ENCODE measurements at regions not wholly inside any gene's neighbourhood (a gene's known extent, or its start where the extent isn't known, plus 50 kb on each side); places are given as distances from the start of the nearest gene placed in this dataset.

- no peak for TF ChIP-seq CTCF (IDR thresholded peaks at IDR 0.05; ENCODE audit: unreplicated experiment)
- no peaks in the 10 kb centered on the region for H3K9me3 Mint-ChIP-seq
Measured at GRCh38 chr20:17014756-17015366, 212.0 kb upstream of the PCSK2 start.

GRCh38 chr20:17017232-17017631, 209.6 kb upstream of the PCSK2 start:
- peaks cover 8% of the 10 kb centered on the region for H3K4me1 Mint-ChIP-seq
- H3K27me3 Mint-ChIP-seq (ENCODE audit: low read depth), result peaks cover 6% of the 10 kb centered on the region

More at GRCh38 chr20:17014756-17015366, 212.0 kb upstream of the PCSK2 start:
- H3K27ac Mint-ChIP-seq, result no peak overlapping the region
- H3K4me1 Mint-ChIP-seq, result peaks cover 11% of the 10 kb centered on the region
- DNase-seq (ENCODE audit: low spot score in 2 of 2, unreplicated experiment in 2 of 2), result no peak
- H3K27me3 Mint-ChIP-seq (ENCODE audit: low read depth), result peaks cover 2% of the 10 kb centered on the region
- H3K4me3 Mint-ChIP-seq, result no peak overlapping the region
- no peaks in the 10 kb centered on the region for H3K36me3 Mint-ChIP-seq

GRCh38 chr20:17021481-17021880, 205.4 kb upstream of the PCSK2 start:
- Mint-ChIP-seq H3K9me3 (peaks cover 1% of the 10 kb centered on the region), H3K36me3 (no peaks in the 10 kb centered on the region), H3K27ac (no peak overlapping the region), H3K27me3 (ENCODE audit: low read depth) (peaks cover 7% of the 10 kb centered on the region), H3K4me1 (peaks cover 31% of the 10 kb centered on the region), H3K4me3 (no peak overlapping the region)
- no peak for DNase-seq (ENCODE audit: low spot score in 2 of 2, unreplicated experiment in 2 of 2)
- no peak for TF ChIP-seq CTCF (IDR thresholded peaks at IDR 0.05; ENCODE audit: unreplicated experiment)

More at GRCh38 chr20:17017232-17017631, 209.6 kb upstream of the PCSK2 start:
- Mint-ChIP-seq H3K27ac (no peak overlapping the region), H3K36me3 (no peaks in the 10 kb centered on the region), H3K9me3 (no peaks in the 10 kb centered on the region), H3K4me3 (no peak overlapping the region)
- TF ChIP-seq CTCF (IDR thresholded peaks at IDR 0.05; ENCODE audit: unreplicated experiment), result no peak
- no peak for DNase-seq (ENCODE audit: low spot score in 2 of 2, unreplicated experiment in 2 of 2)

GRCh38 chr20:17023036-17023435, 203.8 kb upstream of the PCSK2 start:
- no peak for DNase-seq (ENCODE audit: low spot score in 2 of 2, unreplicated experiment in 2 of 2)
- Mint-ChIP-seq H3K9me3 (peaks cover 15% of the 10 kb centered on the region), H3K27ac (no peak overlapping the region), H3K27me3 (ENCODE audit: low read depth) (peaks cover 7% of the 10 kb centered on the region), H3K36me3 (no peaks in the 10 kb centered on the region), H3K4me1 (peaks cover 29% of the 10 kb centered on the region), H3K4me3 (no peak overlapping the region)
- no peak for TF ChIP-seq CTCF (IDR thresholded peaks at IDR 0.05; ENCODE audit: unreplicated experiment)

GRCh38 chr20:17023806-17024205, 203.0 kb upstream of the PCSK2 start:
- H3K4me1 Mint-ChIP-seq, result peaks cover 25% of the 10 kb centered on the region
- no peak overlapping the region for H3K4me3 Mint-ChIP-seq
- H3K27ac Mint-ChIP-seq, result no peak overlapping the region

More at GRCh38 chr20:17023806-17024205, 203.0 kb upstream of the PCSK2 start:
- H3K27me3 Mint-ChIP-seq (ENCODE audit: low read depth), result peaks cover 7% of the 10 kb centered on the region
- peaks cover 21% of the 10 kb centered on the region for H3K9me3 Mint-ChIP-seq
- H3K36me3 Mint-ChIP-seq, result no peaks in the 10 kb centered on the region
- DNase-seq (ENCODE audit: low spot score in 2 of 2, unreplicated experiment in 2 of 2), result no peak
- no peak for TF ChIP-seq CTCF (IDR thresholded peaks at IDR 0.05; ENCODE audit: unreplicated experiment)

Data from mesothelial cell of epicardium (in vitro differentiated cells).